Astrocyte (in vitro differentiated cells and primary cell): ENCODE measurements at regions not wholly inside any gene's neighbourhood (a gene's known extent, or its start where the extent isn't known, plus 50 kb on each side); places are given as distances from the start of the nearest gene placed in this dataset.

Source experiments
- EZH2 ChIP-seq: IDR thresholded peaks from 2 replicates; pipeline ENCODE4 v1.6.1; 2012; ENCODE audit warnings: mild to moderate bottlenecking, low read length, inconsistent platforms; ENCODE audit not compliant: insufficient read depth
- TF ChIP-seq, protein P1 (sequence below): IDR thresholded peaks from 2 replicates; pipeline ENCODE4 v1.5.1; 2011; ENCODE audit warnings: low read depth, mild to moderate bottlenecking, inconsistent platforms, low read length, moderate library complexity; ENCODE audit not compliant: insufficient read depth

DNA sequence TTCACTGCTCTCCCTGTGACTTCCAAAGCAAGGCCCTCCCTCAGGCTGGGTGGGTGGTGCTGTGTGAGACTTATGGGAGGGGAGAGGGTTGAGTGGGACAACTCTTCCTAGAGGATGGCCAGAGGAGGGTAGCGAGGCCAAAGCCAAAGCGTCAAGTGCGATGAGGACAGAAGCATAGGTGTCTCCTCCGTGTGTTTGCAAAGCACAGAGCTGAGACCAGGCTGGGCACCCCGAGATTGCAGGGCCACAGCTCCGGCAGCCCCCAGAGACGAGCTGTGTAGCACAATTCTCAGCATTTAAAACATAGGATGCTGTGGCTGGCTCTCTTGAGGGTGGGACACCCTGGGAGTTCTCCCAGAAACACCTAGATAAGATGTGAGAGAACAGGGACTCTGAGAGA lies 1374.5 kb downstream of the BRD1 start:
- TF ChIP-seq, protein P1, sequence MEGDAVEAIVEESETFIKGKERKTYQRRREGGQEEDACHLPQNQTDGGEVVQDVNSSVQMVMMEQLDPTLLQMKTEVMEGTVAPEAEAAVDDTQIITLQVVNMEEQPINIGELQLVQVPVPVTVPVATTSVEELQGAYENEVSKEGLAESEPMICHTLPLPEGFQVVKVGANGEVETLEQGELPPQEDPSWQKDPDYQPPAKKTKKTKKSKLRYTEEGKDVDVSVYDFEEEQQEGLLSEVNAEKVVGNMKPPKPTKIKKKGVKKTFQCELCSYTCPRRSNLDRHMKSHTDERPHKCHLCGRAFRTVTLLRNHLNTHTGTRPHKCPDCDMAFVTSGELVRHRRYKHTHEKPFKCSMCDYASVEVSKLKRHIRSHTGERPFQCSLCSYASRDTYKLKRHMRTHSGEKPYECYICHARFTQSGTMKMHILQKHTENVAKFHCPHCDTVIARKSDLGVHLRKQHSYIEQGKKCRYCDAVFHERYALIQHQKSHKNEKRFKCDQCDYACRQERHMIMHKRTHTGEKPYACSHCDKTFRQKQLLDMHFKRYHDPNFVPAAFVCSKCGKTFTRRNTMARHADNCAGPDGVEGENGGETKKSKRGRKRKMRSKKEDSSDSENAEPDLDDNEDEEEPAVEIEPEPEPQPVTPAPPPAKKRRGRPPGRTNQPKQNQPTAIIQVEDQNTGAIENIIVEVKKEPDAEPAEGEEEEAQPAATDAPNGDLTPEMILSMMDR: no peak
- TF ChIP-seq EZH2: no peak
